SK-N-SH (cell line): ENCODE measurements at regions not wholly inside any gene's neighbourhood (a gene's known extent, or its start where the extent isn't known, plus 50 kb on each side); places are given as distances from the start of the nearest gene placed in this dataset.

Source experiments
- CTCF ChIA-PET: fragments of 300-600, 350-600 bp; formaldehyde crosslinking; extraction: SDS; loops from one replicate; lab custom pipeline; 2021; lab: Yijun Ruan, JAX
- POLR2A ChIA-PET: fragments of 350-600 bp; sonication (Branson Sonifier 250); formaldehyde crosslinking; extraction: SDS; loops from one replicate; lab custom pipeline; 2020; ENCODE audit warnings: antibody characterized with exemption, inconsistent platforms; lab: Yijun Ruan, JAX
- DNase-seq: peaks from one replicate; pipeline ENCODE4 v3.0.0; 2012
- H2AFZ ChIP-seq: fragments of 200-600 bp; sonication (generic); 2 replicates; pipeline ENCODE4 v1.8.1; 2016; ENCODE audit warnings: antibody characterized with exemption, mild to moderate bottlenecking, low read depth
- H3F3A ChIP-seq: fragments of 200-600 bp; sonication (generic); replicated peaks from 2 replicates; pipeline ENCODE3; 2016; ENCODE audit warnings: antibody characterized with exemption, mild to moderate bottlenecking; ENCODE audit not compliant: insufficient read depth
- H3K27ac ChIP-seq, 2 experiments: fragments of 200-500 bp in 1 of 2; fragments of 200-600 bp in 1 of 2; sonication (Bioruptor generic) in 1 of 2; sonication (generic), shearing (Covaris generic) in 1 of 2; 2 replicates each; pipeline versions ENCODE4 v1.5.1 to v1.6.1; 2014 to 2016; ENCODE audit warnings: low read depth in 2 of 2, inconsistent platforms in 1 of 2, low read length in 1 of 2, mild to moderate bottlenecking in 1 of 2, mixed read lengths in 1 of 2
- H3K27me3 ChIP-seq: fragments of 200-600 bp; sonication (generic), shearing (Covaris generic); 2 replicates; pipeline ENCODE4 v1.6.1; 2016; ENCODE audit warnings: mixed run types; ENCODE audit not compliant: insufficient read depth
- H3K36me3 ChIP-seq, 2 experiments: fragments of 200-500 bp in 1 of 2; fragments of 200-600 bp in 1 of 2; sonication (Bioruptor generic) in 1 of 2; sonication (generic) in 1 of 2; replicated peaks in 1 of 2; 2 replicates each; pipeline versions ENCODE3 to v1.5.1; 2014 to 2016; ENCODE audit warnings: low read length in 1 of 2, mild to moderate bottlenecking in 1 of 2; ENCODE audit not compliant: insufficient read depth in 2 of 2, control insufficient read depth in 1 of 2
- H3K4me1 ChIP-seq, 2 experiments: fragments of 200-500 bp in 1 of 2; fragments of 200-600 bp in 1 of 2; sonication (Bioruptor generic) in 1 of 2; sonication (generic), shearing (Covaris generic) in 1 of 2; 2 replicates each; pipeline versions ENCODE4 v1.5.1 to v1.6.1; 2014 to 2016; ENCODE audit warnings: low read depth in 1 of 2, low read length in 1 of 2, mixed run types in 1 of 2; ENCODE audit not compliant: insufficient read depth in 2 of 2, control insufficient read depth in 1 of 2
- H3K4me2 ChIP-seq: fragments of 200-600 bp; sonication (generic), shearing (Covaris generic); 2 replicates; pipeline ENCODE4 v1.6.1; 2017; ENCODE audit warnings: mixed run types
- H3K4me3 ChIP-seq, 2 experiments: fragments of 200-500 bp in 1 of 2; fragments of 200-600 bp in 1 of 2; sonication (Bioruptor generic) in 1 of 2; sonication (generic), shearing (Covaris generic) in 1 of 2; 2 replicates each; pipeline versions ENCODE4 v1.5.1 to v1.8.1; 2014 to 2016; ENCODE audit warnings: low read depth in 2 of 2, inconsistent platforms in 1 of 2, low read length in 1 of 2, mild to moderate bottlenecking in 1 of 2, mixed read lengths in 1 of 2, moderate library complexity in 1 of 2
- H3K79me2 ChIP-seq: fragments of 200-600 bp; sonication (generic); 2 replicates; pipeline ENCODE4 v1.8.1; 2017; ENCODE audit warnings: mild to moderate bottlenecking; ENCODE audit not compliant: insufficient read depth
- H3K9ac ChIP-seq: fragments of 200-600 bp; sonication (generic); 2 replicates; pipeline ENCODE4 v1.6.1; 2017; ENCODE audit warnings: mixed run types
- H3K9me2 ChIP-seq: fragments of 200-600 bp; sonication (generic); 2 replicates; pipeline ENCODE4 v1.6.1; 2017; ENCODE audit warnings: mixed run types
- H3K9me3 ChIP-seq: fragments of 200-600 bp; sonication (generic); 2 replicates; pipeline ENCODE4 v1.6.1; 2017; ENCODE audit warnings: mixed run types, mild to moderate bottlenecking, moderate library complexity
- H4K20me1 ChIP-seq: fragments of 200-600 bp; sonication (generic); 2 replicates; pipeline ENCODE4 v1.6.1; 2017; ENCODE audit warnings: mild to moderate bottlenecking, mixed run types; ENCODE audit not compliant: insufficient read depth
- EP300 ChIP-seq, 2 experiments: IDR thresholded peaks; 2 replicates each; pipeline versions ENCODE4 v1.4.0 to v1.6.1; 2012; ENCODE audit warnings: borderline replicate concordance in 1 of 2, low read depth in 1 of 2, low read length in 1 of 2
- EZH2phosphoT487 ChIP-seq: fragments of 200-600 bp; sonication (generic); IDR thresholded peaks from 2 replicates; pipeline ENCODE4 v1.6.1; 2017; ENCODE audit warnings: low read depth, mixed run types, mild to moderate bottlenecking, antibody characterized with exemption, moderate library complexity, borderline replicate concordance
- FOSL2 ChIP-seq: IDR thresholded peaks from 2 replicates; pipeline ENCODE4 v1.4.0; 2012; ENCODE audit warnings: low read depth, mild to moderate bottlenecking, moderate library complexity, borderline replicate concordance
- GATA2 ChIP-seq: sonication (generic); formaldehyde crosslinking; IDR thresholded peaks from 2 replicates; pipeline ENCODE4 v1.5.0; 2020; ENCODE audit warnings: mild to moderate bottlenecking, missing genetic modification reagents
- MEF2A ChIP-seq: IDR thresholded peaks from 2 replicates; pipeline ENCODE4 v1.4.0; 2012; ENCODE audit warnings: low read depth, borderline replicate concordance
- MXI1 ChIP-seq: IDR thresholded peaks from 2 replicates; pipeline ENCODE4 v1.6.1; 2012; ENCODE audit warnings: mild to moderate bottlenecking, low read depth, low read length, improper control_type of control experiment
- NFIC ChIP-seq: IDR thresholded peaks from 2 replicates; pipeline ENCODE4 v1.4.0; 2012; ENCODE audit warnings: borderline replicate concordance
- RCOR1 ChIP-seq: fragments of 150-350 bp; IDR thresholded peaks from 2 replicates; pipeline ENCODE4 v1.6.1; 2017; ENCODE audit warnings: antibody characterized with exemption, low read length
- RFX5 ChIP-seq: IDR thresholded peaks from 2 replicates; pipeline ENCODE4 v1.6.1; 2012; ENCODE audit warnings: mild to moderate bottlenecking, improper control_type of control experiment, low read length
- SIN3A ChIP-seq: IDR thresholded peaks from 2 replicates; pipeline ENCODE4 v1.6.1; 2012; ENCODE audit warnings: low read depth, mild to moderate bottlenecking, low read length, moderate library complexity, borderline replicate concordance
- TEAD4 ChIP-seq: IDR thresholded peaks from 2 replicates; pipeline ENCODE4 v1.4.0; 2012; ENCODE audit warnings: mild to moderate bottlenecking, borderline replicate concordance; ENCODE audit not compliant: insufficient read depth
- WGBS: methylation state at CpG from one replicate; pipeline ENCODE4 v1.1.6; 2017; ENCODE audit warnings: low lambda C conversion rate; 5-methylcytosine and 5-hydroxymethylcytosine counted together
- TF ChIP-seq, protein P1 (sequence below): fragments of 150-350 bp; IDR thresholded peaks from 2 replicates; pipeline ENCODE4 v1.6.1; 2016; ENCODE audit warnings: mild to moderate bottlenecking, low read depth, low read length
- TF ChIP-seq, protein P2 (sequence below): IDR thresholded peaks from 2 replicates; pipeline ENCODE4; 2012

DNA sequence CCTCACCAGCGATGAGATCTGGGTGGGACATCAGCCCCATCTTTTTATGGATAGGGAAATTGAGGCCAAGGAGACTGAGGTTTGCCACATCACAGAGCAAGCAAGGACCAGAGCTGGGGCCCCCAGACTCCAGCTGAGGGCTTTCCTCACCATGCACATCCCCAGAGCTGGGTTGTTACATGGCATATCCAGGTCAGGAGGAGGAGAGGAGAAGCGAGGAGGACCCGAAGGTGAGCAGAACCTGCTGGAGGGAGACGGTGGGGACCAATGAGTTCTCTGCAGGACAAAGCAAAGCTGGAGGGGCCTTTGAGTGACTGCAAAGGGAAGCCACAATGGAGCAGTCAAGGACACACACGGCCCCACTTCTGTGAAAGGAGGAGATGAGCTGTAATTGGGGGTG, 255.5 kb upstream of the CSF3R start:
- no peak for DNase-seq
- no peaks in the 10 kb centered on the region for H3K79me2 ChIP-seq
- ChIA-PET POLR2A (no interaction called here), CTCF (interaction anchor here (1.2 kb wide), 1 partner anchor 13 kb away, joined by 3 read pairs; no protein-coding TSS in a partner anchor)
- WGBS, result 15% methylated on average over 5 of the region's 5 CpGs
- H3K9ac ChIP-seq, result no peak overlapping the region
- H3K9me2 ChIP-seq, result no peaks in the 10 kb centered on the region
- no peaks in the 10 kb centered on the region for H3K9me3 ChIP-seq
- no peak overlapping the region for H3K4me3 ChIP-seq
- no peaks in the 10 kb centered on the region for H3K27me3 ChIP-seq
- no peak overlapping the region for H3K27ac ChIP-seq
- H3F3A ChIP-seq, result no peaks in the 10 kb centered on the region
- H2AFZ ChIP-seq, result no peak overlapping the region
- no peak for TF ChIP-seq TEAD4
- TF ChIP-seq MEF2A, result no peak
- TF ChIP-seq FOSL2, result no peak
- TF ChIP-seq SIN3A, result no peak
- no peak for TF ChIP-seq RFX5
- no peak for TF ChIP-seq MXI1
- TF ChIP-seq, protein P1, sequence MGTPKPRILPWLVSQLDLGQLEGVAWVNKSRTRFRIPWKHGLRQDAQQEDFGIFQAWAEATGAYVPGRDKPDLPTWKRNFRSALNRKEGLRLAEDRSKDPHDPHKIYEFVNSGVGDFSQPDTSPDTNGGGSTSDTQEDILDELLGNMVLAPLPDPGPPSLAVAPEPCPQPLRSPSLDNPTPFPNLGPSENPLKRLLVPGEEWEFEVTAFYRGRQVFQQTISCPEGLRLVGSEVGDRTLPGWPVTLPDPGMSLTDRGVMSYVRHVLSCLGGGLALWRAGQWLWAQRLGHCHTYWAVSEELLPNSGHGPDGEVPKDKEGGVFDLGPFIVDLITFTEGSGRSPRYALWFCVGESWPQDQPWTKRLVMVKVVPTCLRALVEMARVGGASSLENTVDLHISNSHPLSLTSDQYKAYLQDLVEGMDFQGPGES, result no peak
- no peak for TF ChIP-seq GATA2 (CRISPR knock-in tag)
- TF ChIP-seq NFIC, result no peak
- no peak for TF ChIP-seq RCOR1
- no peak for TF ChIP-seq EP300 (IDR thresholded peaks at IDR 0.05; ENCODE audit: borderline replicate concordance in 1 of 2, low read depth in 1 of 2, low read length in 1 of 2)
- TF ChIP-seq, protein P2, sequence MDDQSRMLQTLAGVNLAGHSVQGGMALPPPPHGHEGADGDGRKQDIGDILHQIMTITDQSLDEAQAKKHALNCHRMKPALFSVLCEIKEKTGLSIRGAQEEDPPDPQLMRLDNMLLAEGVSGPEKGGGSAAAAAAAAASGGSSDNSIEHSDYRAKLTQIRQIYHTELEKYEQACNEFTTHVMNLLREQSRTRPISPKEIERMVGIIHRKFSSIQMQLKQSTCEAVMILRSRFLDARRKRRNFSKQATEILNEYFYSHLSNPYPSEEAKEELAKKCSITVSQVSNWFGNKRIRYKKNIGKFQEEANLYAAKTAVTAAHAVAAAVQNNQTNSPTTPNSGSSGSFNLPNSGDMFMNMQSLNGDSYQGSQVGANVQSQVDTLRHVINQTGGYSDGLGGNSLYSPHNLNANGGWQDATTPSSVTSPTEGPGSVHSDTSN, result no peak
- no peak overlapping the region for H3K4me2 ChIP-seq
- no peaks in the 10 kb centered on the region for H3K36me3 ChIP-seq
- H4K20me1 ChIP-seq, result no peaks in the 10 kb centered on the region
- H3K4me1 ChIP-seq, result no peaks in the 10 kb centered on the region

DNA sequence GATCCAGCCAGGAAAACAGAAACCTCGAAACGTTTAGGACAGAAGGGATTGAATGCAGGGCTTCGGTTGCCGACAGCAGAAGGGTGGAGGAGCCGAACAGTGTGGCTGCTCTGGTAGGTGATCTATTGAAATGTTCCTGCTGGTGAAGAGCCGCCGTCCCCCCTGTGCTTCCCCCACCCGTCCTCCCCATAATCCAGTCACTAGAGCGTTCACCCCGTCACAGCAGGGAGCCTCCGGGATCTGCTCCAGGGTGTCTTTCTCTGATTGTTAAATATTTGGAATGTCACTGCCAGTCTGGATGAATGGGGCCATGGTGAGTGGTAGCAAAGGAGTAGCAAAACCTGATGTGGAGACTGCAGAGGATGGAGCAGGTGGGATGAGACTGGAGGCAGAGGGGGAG, 255.1 kb upstream of the CSF3R start:
- Histone ChIP-seq H3K36me3 (no peaks in the 10 kb centered on the region), H4K20me1 (no peaks in the 10 kb centered on the region), H3K79me2 (no peaks in the 10 kb centered on the region), H3K9ac (no peak overlapping the region), H3F3A (no peaks in the 10 kb centered on the region), H3K27ac (no peak overlapping the region), H3K4me2 (no peak overlapping the region), H3K27me3 (no peaks in the 10 kb centered on the region), H3K9me2 (no peaks in the 10 kb centered on the region), H2AFZ (no peak overlapping the region), H3K9me3 (no peaks in the 10 kb centered on the region), H3K4me1 (no peaks in the 10 kb centered on the region), H3K4me3 (no peak overlapping the region)
- POLR2A ChIA-PET, result no interaction called here
- no peak for TF ChIP-seq EZH2phosphoT487
- no peak for TF ChIP-seq TEAD4
- no peak for DNase-seq
- WGBS, result 37% methylated on average over 6 of the region's 11 CpGs
- CTCF ChIA-PET, result interaction anchor here (1.2 kb wide), 1 partner anchor 14 kb away, joined by 3 read pairs; no protein-coding TSS in a partner anchor
